Erythroblast (primary cell): ENCODE measurements at regions not wholly inside any gene's neighbourhood (a gene's known extent, or its start where the extent isn't known, plus 50 kb on each side); places are given as distances from the start of the nearest gene placed in this dataset.

ENCODE experiments used
- GATA1 ChIP-seq: IDR thresholded peaks from 2 replicates; pipeline ENCODE4 v1.6.1; 2011; ENCODE audit warnings: low read depth, mild to moderate bottlenecking, control low read depth, low read length, moderate library complexity
- POLR2A ChIP-seq: IDR thresholded peaks from 2 replicates; pipeline ENCODE4 v1.6.1; 2011; ENCODE audit warnings: mild to moderate bottlenecking, low read length

DNA sequence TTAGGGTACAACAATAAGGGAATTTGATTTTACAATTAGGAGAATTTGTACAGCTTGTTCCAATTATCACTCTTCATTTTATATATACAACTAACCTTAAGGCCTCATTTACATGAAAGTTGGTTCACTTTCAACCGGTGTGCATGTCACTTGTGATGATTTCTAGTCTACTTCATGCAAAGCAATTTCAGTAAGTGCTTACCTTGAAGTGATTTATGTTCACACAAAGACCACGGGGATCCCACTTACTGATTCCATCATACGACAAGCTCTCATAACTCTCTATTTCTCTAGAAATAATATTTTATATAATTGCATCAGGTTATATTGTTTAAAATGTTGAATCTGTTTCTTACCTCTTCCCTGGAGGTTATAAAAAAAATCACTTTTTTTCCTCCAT, 100.3 kb upstream of the CHODL start:
- no peak for TF ChIP-seq POLR2A
- TF ChIP-seq GATA1, result no peak
